ENCODE measurements at regions not wholly inside any gene's neighbourhood (a gene's known extent, or its start where the extent isn't known, plus 50 kb on each side); places are given as distances from the start of the nearest gene placed in this dataset.

DNA sequence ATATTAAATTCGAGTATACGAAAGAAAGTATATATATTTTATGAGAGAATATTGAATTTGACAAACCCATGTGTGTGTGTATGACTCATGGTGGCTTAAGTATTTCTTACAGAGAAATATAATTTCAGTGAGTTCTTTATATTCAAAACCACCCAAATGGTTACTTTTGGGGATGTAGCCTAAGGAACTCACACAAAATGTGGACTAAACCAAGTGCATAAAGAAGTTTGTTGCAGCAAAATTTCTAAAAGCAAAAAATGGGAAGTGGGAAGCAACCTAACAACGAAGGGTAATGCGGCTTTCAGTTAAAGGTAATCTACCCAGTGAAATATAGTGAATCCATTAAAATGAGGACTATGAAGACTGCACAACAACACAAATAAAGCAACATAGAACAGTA, 277.1 kb downstream of the EDEM1 start:
- TF ChIP-seq, protein P1, sequence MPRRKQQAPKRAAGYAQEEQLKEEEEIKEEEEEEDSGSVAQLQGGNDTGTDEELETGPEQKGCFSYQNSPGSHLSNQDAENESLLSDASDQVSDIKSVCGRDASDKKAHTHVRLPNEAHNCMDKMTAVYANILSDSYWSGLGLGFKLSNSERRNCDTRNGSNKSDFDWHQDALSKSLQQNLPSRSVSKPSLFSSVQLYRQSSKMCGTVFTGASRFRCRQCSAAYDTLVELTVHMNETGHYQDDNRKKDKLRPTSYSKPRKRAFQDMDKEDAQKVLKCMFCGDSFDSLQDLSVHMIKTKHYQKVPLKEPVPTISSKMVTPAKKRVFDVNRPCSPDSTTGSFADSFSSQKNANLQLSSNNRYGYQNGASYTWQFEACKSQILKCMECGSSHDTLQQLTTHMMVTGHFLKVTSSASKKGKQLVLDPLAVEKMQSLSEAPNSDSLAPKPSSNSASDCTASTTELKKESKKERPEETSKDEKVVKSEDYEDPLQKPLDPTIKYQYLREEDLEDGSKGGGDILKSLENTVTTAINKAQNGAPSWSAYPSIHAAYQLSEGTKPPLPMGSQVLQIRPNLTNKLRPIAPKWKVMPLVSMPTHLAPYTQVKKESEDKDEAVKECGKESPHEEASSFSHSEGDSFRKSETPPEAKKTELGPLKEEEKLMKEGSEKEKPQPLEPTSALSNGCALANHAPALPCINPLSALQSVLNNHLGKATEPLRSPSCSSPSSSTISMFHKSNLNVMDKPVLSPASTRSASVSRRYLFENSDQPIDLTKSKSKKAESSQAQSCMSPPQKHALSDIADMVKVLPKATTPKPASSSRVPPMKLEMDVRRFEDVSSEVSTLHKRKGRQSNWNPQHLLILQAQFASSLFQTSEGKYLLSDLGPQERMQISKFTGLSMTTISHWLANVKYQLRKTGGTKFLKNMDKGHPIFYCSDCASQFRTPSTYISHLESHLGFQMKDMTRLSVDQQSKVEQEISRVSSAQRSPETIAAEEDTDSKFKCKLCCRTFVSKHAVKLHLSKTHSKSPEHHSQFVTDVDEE (CRISPR knock-in tag; IDR thresholded peaks at IDR 0.05): no peak
- TF ChIP-seq ZC3H10 (CRISPR knock-in tag; IDR thresholded peaks at IDR 0.05) (no peak), ZNF8 (CRISPR knock-in tag; IDR thresholded peaks at IDR 0.05) (no peak), RARB (CRISPR knock-in tag; IDR thresholded peaks at IDR 0.05) (no peak), SNAI2 (CRISPR knock-in tag; IDR thresholded peaks at IDR 0.05) (no peak), ESRRG (CRISPR knock-in tag; IDR thresholded peaks at IDR 0.05) (no peak), CSDC2 (CRISPR knock-in tag; IDR thresholded peaks at IDR 0.05) (no peak), ZFP30 (CRISPR knock-in tag; IDR thresholded peaks at IDR 0.05) (no peak), TCF4 (CRISPR knock-in tag; IDR thresholded peaks at IDR 0.05; ENCODE audit: borderline replicate concordance) (no peak), ZFP3 (CRISPR knock-in tag; IDR thresholded peaks at IDR 0.05) (no peak), ZNF565 (CRISPR knock-in tag; conservative IDR thresholded peaks at IDR 0.05; ENCODE audit: low read depth) (no peak)
- TF ChIP-seq, protein P2, sequence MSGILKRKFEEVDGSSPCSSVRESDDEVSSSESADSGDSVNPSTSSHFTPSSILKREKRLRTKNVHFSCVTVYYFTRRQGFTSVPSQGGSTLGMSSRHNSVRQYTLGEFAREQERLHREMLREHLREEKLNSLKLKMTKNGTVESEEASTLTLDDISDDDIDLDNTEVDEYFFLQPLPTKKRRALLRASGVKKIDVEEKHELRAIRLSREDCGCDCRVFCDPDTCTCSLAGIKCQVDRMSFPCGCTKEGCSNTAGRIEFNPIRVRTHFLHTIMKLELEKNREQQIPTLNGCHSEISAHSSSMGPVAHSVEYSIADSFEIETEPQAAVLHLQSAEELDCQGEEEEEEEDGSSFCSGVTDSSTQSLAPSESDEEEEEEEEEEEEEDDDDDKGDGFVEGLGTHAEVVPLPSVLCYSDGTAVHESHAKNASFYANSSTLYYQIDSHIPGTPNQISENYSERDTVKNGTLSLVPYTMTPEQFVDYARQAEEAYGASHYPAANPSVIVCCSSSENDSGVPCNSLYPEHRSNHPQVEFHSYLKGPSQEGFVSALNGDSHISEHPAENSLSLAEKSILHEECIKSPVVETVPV (CRISPR knock-in tag; IDR thresholded peaks at IDR 0.05): no peak
- TF ChIP-seq, protein P3, sequence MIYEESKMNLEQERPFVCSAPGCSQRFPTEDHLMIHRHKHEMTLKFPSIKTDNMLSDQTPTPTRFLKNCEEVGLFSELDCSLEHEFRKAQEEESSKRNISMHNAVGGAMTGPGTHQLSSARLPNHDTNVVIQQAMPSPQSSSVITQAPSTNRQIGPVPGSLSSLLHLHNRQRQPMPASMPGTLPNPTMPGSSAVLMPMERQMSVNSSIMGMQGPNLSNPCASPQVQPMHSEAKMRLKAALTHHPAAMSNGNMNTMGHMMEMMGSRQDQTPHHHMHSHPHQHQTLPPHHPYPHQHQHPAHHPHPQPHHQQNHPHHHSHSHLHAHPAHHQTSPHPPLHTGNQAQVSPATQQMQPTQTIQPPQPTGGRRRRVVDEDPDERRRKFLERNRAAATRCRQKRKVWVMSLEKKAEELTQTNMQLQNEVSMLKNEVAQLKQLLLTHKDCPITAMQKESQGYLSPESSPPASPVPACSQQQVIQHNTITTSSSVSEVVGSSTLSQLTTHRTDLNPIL (CRISPR knock-in tag; IDR thresholded peaks at IDR 0.05; ENCODE audit: low read depth): no peak
- TF ChIP-seq, protein P4, sequence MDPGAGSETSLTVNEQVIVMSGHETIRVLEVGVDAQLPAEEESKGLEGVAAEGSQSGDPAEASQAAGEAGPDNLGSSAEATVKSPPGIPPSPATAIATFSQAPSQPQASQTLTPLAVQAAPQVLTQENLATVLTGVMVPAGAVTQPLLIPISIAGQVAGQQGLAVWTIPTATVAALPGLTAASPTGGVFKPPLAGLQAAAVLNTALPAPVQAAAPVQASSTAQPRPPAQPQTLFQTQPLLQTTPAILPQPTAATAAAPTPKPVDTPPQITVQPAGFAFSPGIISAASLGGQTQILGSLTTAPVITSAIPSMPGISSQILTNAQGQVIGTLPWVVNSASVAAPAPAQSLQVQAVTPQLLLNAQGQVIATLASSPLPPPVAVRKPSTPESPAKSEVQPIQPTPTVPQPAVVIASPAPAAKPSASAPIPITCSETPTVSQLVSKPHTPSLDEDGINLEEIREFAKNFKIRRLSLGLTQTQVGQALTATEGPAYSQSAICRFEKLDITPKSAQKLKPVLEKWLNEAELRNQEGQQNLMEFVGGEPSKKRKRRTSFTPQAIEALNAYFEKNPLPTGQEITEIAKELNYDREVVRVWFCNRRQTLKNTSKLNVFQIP (CRISPR knock-in tag; IDR thresholded peaks at IDR 0.05; ENCODE audit: borderline replicate concordance, low read depth): no peak
- no peak for ATAC-seq

DNA sequence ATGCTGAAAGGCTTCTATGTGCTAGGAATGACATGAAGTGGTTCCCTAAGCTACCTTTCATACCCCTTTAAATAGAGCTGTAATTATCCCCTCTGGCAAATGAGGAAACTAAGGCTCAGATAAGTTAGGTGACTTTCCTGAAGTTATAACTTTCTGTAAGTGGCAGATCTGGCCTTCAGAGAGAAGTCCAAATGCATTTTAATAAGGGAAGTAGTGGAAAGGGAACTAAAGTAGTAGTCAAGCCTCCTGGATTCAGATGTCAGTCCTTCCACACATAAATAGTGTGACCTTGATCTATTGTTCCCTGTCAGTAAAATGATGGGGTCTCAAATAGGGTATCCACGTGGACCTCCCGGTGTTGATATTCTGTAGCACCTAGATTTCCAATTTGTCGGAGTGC, 277.7 kb downstream of the EDEM1 start:
- no peak for TF ChIP-seq ZNF70 (CRISPR knock-in tag; IDR thresholded peaks at IDR 0.05)
- TF ChIP-seq ISL1 (CRISPR knock-in tag; IDR thresholded peaks at IDR 0.05): no peak
- no peak for TF ChIP-seq BACH2 (CRISPR knock-in tag; IDR thresholded peaks at IDR 0.05; ENCODE audit: borderline replicate concordance)
- TF ChIP-seq ZFP3 (CRISPR knock-in tag; IDR thresholded peaks at IDR 0.05): no peak
- TF ChIP-seq, protein P3 (CRISPR knock-in tag; IDR thresholded peaks at IDR 0.05; ENCODE audit: low read depth): no peak
- no peak for TF ChIP-seq PPARA (CRISPR knock-in tag; IDR thresholded peaks at IDR 0.05; ENCODE audit: borderline replicate concordance)
- TF ChIP-seq SNAI2 (CRISPR knock-in tag; IDR thresholded peaks at IDR 0.05): no peak
- TF ChIP-seq ESRRG (CRISPR knock-in tag; IDR thresholded peaks at IDR 0.05): no peak
- TF ChIP-seq ARNTL (CRISPR knock-in tag; IDR thresholded peaks at IDR 0.05; ENCODE audit: borderline replicate concordance, low read depth): no peak
- no peak for TF ChIP-seq RARB (CRISPR knock-in tag; IDR thresholded peaks at IDR 0.05)
- TF ChIP-seq, protein P1 (CRISPR knock-in tag; IDR thresholded peaks at IDR 0.05): no peak
- no peak for TF ChIP-seq CSDC2 (CRISPR knock-in tag; IDR thresholded peaks at IDR 0.05)
- no peak for TF ChIP-seq ZC3H10 (CRISPR knock-in tag; IDR thresholded peaks at IDR 0.05)
- ATAC-seq: no peak
